ENCODE measurements at regions not wholly inside any gene's neighbourhood (a gene's known extent, or its start where the extent isn't known, plus 50 kb on each side); places are given as distances from the start of the nearest gene placed in this dataset.

- no peak for DNase-seq
Measured at GRCh38 chr1:55635856-55636255, 420.7 kb upstream of the USP24 start.

GRCh38 chr1:55634516-55634915, 419.4 kb upstream of the USP24 start:
- no peak for DNase-seq

- DNase-seq, result no peak
Measured at GRCh38 chr1:55632906-55633305, 417.7 kb upstream of the USP24 start.

GRCh38 chr1:55632058-55632457, 416.9 kb upstream of the USP24 start:
- DNase-seq, result no peak

- DNase-seq, result no peak
Measured at GRCh38 chr1:55631509-55631908, 416.3 kb upstream of the USP24 start.

DNA sequence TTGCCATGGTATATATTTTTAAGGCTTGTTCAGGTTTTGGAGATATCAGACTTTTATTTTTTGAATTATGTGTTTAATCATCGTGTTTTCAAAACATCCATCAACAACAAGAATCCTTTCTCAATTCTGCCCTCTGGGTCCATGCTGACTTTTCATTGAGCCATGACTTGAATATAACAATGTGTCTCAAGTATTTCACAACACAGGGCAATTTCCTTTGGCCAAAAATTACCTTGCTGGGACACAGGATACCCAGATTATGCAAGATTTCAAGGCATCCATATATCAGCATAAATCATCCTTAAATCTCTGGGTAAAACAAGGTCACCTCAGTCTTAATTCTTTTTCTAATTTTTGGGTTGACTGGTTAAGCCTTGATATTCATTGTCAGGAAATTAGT, 411.2 kb upstream of the USP24 start:
- no peak for DNase-seq

DNA sequence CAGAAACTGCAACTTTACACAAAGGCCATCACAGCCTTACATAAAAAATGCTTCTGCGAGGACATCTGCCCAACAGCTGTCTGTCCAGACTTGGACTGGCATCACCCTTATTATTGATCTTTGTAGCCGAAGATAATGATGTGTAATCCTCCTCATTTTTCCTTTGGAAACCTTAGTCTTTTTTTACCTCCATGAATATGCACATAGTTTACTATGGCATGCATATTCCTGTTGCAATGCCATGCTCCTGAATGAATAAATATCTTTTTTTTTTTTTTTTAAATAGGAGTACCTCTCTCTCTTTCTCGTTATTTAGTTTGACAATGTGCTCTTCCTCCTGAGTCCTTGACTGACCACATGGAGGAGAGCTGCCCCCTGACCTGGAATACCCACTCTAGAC, 409.6 kb upstream of the USP24 start:
- no peak for DNase-seq

DNA sequence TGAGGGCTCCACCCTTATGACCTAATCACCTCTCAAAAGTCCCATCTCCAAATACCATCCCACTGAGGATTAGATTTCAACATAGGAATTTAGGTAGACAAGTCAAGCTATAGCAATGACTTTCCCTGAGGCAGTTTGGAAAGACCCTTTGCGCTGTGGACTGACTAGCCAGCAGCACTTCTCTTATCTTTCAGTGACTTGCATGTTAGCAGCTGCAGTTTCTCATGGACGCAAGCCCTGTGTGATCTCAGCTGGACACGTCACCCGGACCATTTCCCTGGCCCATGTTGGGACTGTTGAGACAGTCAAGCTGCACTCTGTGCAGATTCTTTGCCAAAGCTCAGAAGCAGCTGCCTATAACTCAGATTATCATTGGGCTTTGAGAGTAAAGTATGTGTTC, 408.1 kb upstream of the USP24 start:
- no peak for DNase-seq

DNA sequence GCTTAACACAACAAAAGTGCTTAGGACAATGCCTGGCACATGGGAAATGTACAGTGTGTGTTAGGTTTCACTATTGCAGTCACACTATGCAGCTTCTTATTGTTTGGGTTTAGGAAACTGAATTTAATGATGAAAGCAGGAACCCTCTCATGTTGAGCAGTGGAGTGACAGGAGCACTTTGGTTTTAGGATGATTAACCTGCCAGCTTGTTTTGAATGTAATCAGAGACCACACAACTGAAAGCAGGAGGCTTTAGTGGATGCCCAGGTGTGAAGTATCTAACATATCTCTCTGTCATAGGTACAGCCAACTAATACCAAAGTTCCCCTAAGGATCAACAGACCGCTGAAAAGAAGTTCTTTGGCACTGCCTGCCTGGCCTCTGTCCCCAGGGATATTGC, 406.9 kb upstream of the USP24 start:
- no peak for DNase-seq

DNA sequence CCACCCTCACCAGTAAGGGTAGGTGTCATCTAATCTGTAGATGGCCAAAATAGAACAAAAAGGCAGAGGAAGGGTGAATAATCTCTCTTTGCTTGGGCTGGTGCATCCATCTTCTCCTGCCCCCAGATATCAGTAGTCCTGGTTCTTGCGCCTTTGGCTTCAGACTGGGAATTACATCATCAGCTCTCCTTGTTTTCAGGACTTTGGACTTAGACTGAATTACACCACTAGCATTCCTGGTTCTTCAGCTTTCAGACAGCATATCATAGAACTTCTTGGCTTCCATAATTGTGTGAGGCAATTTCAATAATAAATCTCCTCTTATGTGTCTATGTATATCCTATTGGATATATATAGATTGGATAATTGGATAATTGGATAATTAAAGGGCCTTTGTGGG, 403.0 kb upstream of the USP24 start:
- DNase-seq, result no peak

DNA sequence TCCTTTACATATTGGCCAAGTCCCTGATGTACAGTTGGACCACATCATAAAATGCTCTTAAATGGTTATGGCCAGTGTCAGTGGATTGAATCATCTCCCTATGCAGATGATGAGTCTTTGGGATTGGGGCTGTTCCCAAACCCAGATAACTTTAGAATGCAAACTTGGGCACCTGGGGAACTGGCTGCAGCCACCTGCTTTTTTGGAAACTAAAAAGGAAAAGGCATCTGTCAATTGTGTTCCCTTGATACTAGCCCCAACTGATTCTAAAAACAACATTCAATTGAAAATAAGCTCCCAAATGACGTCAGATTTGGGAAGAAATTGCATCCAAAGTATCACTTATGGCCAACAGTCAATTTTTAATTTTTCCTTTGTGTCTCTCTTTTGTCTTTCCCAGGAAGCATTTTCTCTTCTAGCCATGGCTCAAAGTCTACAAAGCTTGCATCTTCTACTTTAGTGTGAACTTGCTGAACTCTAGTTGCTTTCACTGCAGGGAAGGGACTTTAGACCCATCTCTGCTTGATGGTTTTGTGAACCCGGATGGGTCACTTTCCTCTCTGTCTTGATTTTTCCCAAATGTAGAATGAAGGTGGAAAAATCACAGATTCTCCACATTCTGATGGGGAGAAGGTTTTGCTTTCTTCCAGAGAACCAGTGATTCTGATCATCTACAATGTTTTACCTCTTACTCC, 402.3 kb upstream of the USP24 start:
- DNase-seq, result no peak

GRCh38 chr1:55612988-55613387, 397.8 kb upstream of the USP24 start:
- DNase-seq, result no peak

- no peak for DNase-seq
Measured at GRCh38 chr1:55611123-55611522, 396.0 kb upstream of the USP24 start.

DNA sequence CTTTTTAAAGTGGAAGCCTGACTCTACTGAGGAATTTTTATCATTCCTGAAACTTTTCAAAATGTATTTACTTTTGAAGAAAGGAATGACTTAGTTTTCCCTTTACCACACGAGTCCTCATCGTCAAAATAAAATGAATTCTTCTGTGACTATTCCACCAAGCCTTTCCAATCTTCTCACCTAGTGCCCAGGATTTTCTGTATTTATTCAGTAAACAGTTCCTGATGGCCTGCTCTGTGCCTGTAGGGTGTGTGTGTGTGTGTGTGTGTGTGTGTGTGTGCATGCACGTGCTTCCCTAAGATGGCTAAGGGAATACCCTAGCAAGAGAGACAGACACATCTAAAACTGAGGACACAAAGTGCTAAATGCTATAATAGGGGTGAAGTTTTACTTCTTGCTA, 395.0 kb upstream of the USP24 start:
- no peak for DNase-seq

- DNase-seq, result no peak
Measured at GRCh38 chr1:55609630-55610029, 394.5 kb upstream of the USP24 start.

DNA sequence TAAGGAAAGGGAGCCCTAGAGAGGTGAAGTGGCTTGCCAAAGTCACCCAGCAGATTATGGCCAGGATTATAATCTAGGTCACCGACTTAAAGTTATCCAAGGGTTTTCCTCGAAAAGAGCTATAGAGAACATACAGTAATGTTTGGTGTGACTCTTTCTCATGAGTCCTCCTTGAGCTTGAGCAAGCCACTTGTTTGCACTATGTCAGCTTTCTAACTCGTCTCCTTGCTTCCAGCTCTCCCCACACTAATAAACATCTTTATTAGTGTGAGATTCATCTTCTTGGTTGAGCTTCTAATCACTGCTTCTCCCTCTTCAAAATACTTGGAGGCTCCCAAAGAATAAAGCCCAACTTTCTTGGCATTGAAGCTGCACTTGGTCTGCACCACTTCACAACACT, 390.0 kb upstream of the USP24 start:
- no peak for DNase-seq

DNA sequence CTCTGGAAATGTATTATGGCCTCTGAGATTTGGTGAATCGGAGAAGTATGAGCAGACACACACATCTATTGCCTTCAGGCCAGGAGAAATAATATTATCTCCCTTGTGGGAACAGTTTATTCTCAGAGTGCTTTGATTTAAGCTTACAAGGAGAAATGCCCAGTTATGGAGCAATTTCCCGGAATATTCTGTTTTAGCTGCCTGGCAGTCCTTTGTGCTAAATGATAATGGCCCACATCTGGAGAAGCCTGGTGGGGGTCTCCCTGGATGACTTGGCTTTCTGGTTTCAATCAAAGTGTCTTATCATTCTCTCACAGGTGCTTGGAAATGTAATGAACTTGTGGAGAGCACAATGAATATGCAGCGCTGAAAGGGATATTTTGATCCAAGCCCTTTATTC, 389.6 kb upstream of the USP24 start:
- DNase-seq, result no peak

DNA sequence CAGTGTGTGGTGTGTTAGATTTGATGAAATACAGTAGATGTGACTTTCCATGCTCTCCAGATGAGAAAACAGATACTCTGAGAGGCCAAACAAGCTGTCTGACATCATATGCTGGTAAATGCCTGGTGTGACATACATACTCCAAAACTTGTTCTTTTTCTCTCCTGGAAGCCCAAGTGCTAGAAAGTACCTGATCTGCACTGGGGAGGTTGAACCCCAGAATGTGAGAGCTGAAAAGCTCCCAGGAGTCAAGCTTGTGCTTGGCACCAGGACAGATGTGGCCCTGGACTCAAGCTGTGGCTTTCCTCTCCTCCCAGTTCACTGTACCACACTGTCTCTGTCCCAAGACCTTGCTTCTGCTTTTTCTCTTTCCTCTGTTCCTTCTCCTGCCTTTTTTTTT, 389.0 kb upstream of the USP24 start:
- no peak for DNase-seq

DNA sequence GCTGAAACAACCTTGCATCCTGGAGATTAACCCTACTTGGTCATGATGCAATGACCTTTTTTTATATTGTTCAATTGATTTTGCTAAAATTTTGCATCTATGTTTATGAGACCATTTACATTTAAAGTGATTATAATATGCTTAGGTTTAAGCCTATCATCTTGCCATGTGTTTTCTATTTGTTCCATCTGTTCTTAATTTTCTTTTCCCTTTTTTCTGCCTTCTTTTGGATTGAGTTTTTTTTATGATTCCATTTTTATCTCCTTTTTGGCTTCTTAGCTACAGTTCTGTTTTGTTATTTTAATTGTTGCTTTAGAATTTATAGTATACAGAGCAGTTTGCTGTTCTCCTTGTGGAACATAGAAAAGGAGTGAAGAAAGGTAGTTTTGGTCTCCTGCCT, 385.1 kb upstream of the USP24 start:
- DNase-seq, result no peak

DNA sequence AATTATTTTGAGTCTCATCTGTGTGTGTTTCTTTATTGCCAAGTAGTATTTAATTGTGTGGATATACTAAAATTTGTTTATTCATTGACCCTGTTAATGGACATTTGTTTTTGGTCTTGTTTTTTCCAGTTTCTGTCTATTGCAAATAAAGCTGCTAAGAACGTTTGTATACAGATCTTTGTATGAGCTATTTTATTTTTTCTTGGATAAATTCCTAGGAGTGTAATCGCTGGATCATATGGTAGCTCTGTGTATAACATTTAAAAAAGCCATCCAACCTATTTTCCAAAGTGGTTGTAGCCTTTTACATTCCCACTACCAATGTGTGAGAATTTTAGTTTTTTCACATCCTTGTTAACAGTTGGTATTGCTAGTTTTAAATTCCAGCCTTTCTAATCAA, 382.7 kb upstream of the USP24 start:
- no peak for DNase-seq

DNA sequence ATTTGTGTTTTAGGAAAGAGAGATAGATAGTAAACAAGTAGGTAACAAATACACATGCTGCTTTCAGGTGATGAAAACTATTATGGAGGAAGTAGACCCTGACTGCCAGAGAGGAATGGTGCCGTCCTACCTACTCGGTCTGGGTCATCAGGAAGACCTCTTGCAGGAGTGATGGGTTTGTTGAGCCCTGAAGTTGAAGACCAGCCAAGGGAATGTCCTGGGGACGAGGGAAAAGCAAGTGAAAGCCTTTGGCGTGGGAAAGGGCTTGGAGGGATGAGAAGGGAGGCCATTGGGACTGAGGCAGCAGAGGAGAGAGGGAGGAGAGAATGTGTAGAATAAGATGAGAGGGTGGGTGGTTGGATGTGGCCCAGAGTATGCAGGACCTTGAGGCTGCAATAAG, 379.5 kb upstream of the USP24 start:
- no peak for DNase-seq

- DNase-seq, result no peak
Measured at GRCh38 chr1:55593298-55593697, 378.1 kb upstream of the USP24 start.

DNA sequence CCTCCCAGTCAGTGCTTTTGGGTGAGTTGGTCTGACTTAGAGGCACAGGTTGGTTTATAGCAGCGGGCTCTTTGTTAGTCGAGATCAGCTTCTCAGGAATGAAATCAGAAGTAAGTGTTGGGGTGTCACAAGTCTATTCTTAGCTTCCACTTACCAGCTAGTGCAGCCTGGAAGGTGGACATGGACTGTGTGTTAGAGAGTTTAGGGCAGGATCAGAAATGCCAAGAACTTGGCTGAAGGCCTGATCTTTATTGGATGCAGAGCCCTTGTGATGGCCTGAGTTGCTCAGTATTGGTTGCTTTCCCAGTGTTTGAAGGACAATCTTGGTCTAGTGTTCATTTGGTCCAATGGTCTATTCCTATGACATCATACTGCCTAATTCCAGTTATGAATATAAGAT, 377.0 kb upstream of the USP24 start:
- DNase-seq, result no peak

DNA sequence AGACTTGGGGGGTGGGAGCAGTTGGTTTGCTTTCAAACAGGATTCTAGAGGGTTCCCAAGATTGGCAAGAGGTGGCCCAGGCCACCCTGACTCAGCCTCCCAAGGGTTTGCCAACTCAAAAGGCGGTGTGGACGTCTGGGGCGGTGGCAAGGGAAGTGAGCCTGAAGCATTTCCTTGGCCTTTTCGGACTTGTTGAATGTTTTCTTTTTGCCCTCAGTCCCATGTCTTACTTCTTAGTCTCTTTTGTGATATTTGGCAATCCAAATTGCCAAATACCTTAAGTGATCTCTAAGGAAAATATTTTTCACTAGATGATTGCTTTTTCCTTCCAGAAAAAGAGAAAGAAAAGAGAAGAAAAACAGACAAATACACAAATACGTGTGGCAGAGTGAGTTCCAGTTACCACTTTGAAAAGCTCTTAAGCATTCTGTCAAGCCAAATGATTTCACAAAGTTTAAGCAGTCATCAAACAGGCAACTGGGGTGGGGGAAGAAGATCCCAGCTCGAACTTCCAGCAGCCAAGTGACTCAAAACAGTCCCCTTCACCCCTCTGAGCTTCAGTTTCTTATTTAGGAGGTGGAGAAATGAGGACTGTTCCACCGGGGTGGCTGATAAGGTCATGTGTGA, 374.6 kb upstream of the USP24 start:
- DNase-seq, result no peak

- no peak for DNase-seq
Measured at GRCh38 chr1:55588309-55588708, 373.1 kb upstream of the USP24 start.

All from activated CD4-positive, alpha-beta T cell treated with anti-CD3 and anti-CD28 coated beads, Interleukin-2, amount 50 U/mL, for 4 hours (primary cell).